ENCODE measurements at regions not wholly inside any gene's neighbourhood (a gene's known extent, or its start where the extent isn't known, plus 50 kb on each side); places are given as distances from the start of the nearest gene placed in this dataset.

- ChIA-PET CTCF (no interaction called here), POLR2A (no interaction called here)
- intact Hi-C loops (cut with micrococcal nuclease) = loop anchor here (10.0 kb wide), 1 partner anchor 1114 kb away; no protein-coding TSS in a partner anchor
- no peak for TF ChIP-seq CTCF (IDR thresholded peaks at IDR 0.05)
- Mint-ChIP-seq H3K4me3 (no peak overlapping the region), H3K27me3 (peaks cover 4% of the 10 kb centered on the region), H3K27ac (no peak overlapping the region), H3K9me3 (no peaks in the 10 kb centered on the region), H3K4me1 (no peaks in the 10 kb centered on the region), H3K36me3 (ENCODE audit: low read depth) (no peaks in the 10 kb centered on the region)
- ATAC-seq (ENCODE audit: low read depth) (no peak), DNase-seq (no peak)
These were observed 305.1 kb downstream of the TTC6 start for GRCh38 chr14:37900561-37900960.

- no peaks in the 10 kb centered on the region for H3K4me1 Mint-ChIP-seq
- no peak for ATAC-seq (ENCODE audit: low read depth)
These were observed 305.7 kb upstream of the SSTR1 start for GRCh38 chr14:37901978-37902377.

GRCh38 chr14:37903343-37904191 lies 304.1 kb upstream of the SSTR1 start:
- no peak overlapping the region for H3K4me3 Mint-ChIP-seq
- intact Hi-C loops (cut with micrococcal nuclease) = loop anchor here (2.0 to 10.0 kb wide), 2 partner anchors 963 to 1111 kb away; no protein-coding TSS in a partner anchor
- ChIA-PET POLR2A (no interaction called here), CTCF (interaction anchor here (0.6 kb wide), 1 partner anchor 10 kb away, joined by 3 read pairs; no protein-coding TSS in a partner anchor)
- H3K27me3 Mint-ChIP-seq = peaks cover 4% of the 10 kb centered on the region
- H3K36me3 Mint-ChIP-seq (ENCODE audit: low read depth) = no peaks in the 10 kb centered on the region
- no peaks in the 10 kb centered on the region for H3K4me1 Mint-ChIP-seq
- H3K9me3 Mint-ChIP-seq = no peaks in the 10 kb centered on the region
- ATAC-seq (ENCODE audit: low read depth) (no peak), DNase-seq (no peak)
- H3K27ac Mint-ChIP-seq = no peak overlapping the region
- no peak for TF ChIP-seq CTCF (IDR thresholded peaks at IDR 0.05)

More at GRCh38 chr14:37901978-37902377, 305.7 kb upstream of the SSTR1 start:
- ChIA-PET POLR2A (no interaction called here), CTCF (no interaction called here)
- peaks cover 4% of the 10 kb centered on the region for H3K27me3 Mint-ChIP-seq
- H3K36me3 Mint-ChIP-seq (ENCODE audit: low read depth) = no peaks in the 10 kb centered on the region
- intact Hi-C loops (cut with micrococcal nuclease) = loop anchor here (2.0 to 10.0 kb wide), 2 partner anchors 965 to 1113 kb away; no protein-coding TSS in a partner anchor
- H3K4me3 Mint-ChIP-seq = no peak overlapping the region
- no peaks in the 10 kb centered on the region for H3K9me3 Mint-ChIP-seq
- no peak for TF ChIP-seq CTCF (IDR thresholded peaks at IDR 0.05)
- H3K27ac Mint-ChIP-seq = no peak overlapping the region
- DNase-seq = no peak

- intact Hi-C loops (cut with micrococcal nuclease) = no loop called here
- ChIA-PET POLR2A (no interaction called here), CTCF (no interaction called here)
- TF ChIP-seq CTCF (IDR thresholded peaks at IDR 0.05) = no peak
- no peak for ATAC-seq (ENCODE audit: low read depth)
- no peak overlapping the region for H3K27ac Mint-ChIP-seq
- H3K27me3 Mint-ChIP-seq = no peaks in the 10 kb centered on the region
- peaks cover 3% of the 10 kb centered on the region for H3K9me3 Mint-ChIP-seq
- H3K36me3 Mint-ChIP-seq (ENCODE audit: low read depth) = no peaks in the 10 kb centered on the region
- H3K4me1 Mint-ChIP-seq = no peaks in the 10 kb centered on the region
- H3K4me3 Mint-ChIP-seq = no peak overlapping the region
- DNase-seq = no peak
These were observed 283.1 kb upstream of the SSTR1 start for GRCh38 chr14:37924622-37925021.

- no peak for DNase-seq
- Mint-ChIP-seq H3K36me3 (ENCODE audit: low read depth) (no peaks in the 10 kb centered on the region), H3K4me1 (no peaks in the 10 kb centered on the region), H3K27ac (no peak overlapping the region), H3K27me3 (no peaks in the 10 kb centered on the region), H3K4me3 (no peak overlapping the region), H3K9me3 (no peaks in the 10 kb centered on the region)
- TF ChIP-seq CTCF (IDR thresholded peaks at IDR 0.05) = no peak
- ATAC-seq (ENCODE audit: low read depth) = no peak
- ChIA-PET POLR2A (no interaction called here), CTCF (no interaction called here)
- intact Hi-C loops (cut with micrococcal nuclease) = no loop called here
These were observed 275.7 kb upstream of the SSTR1 start for GRCh38 chr14:37932008-37932407.
